ENCODE measurements at regions not wholly inside any gene's neighbourhood (a gene's known extent, or its start where the extent isn't known, plus 50 kb on each side); places are given as distances from the start of the nearest gene placed in this dataset.
"Not testable (repeated sequence)": the region's sequence is repeated elsewhere in the genome, so short reads cannot be mapped to it uniquely, and the experiment has no call there.

- Histone ChIP-seq H3K27ac (ENCODE audit: low read depth, low read length) (no peak overlapping the region), H3K4me1 (ENCODE audit: control insufficient read depth in 3 of 3, insufficient read depth in 3 of 3, low read length in 3 of 3) (peaks cover 0 to 6% (median 3%) of the 10 kb centered on the region in 3 donors), H3K9ac (ENCODE audit: low read depth in 1 of 3, low read length in 3 of 3) (no peak overlapping the region), H3K27me3 (ENCODE audit: control insufficient read depth in 3 of 3, insufficient read depth in 3 of 3, low read length in 3 of 3) (peaks cover 0 to 2% (median 0%) of the 10 kb centered on the region in 3 donors), H3K4me3 (ENCODE audit: low read length in 3 of 3) (no peak overlapping the region), H3K36me3 (ENCODE audit: control insufficient read depth in 3 of 3, insufficient read depth in 3 of 3, low read length in 3 of 3) (no peaks in the 10 kb centered on the region), H3K9me3 (ENCODE audit: control insufficient read depth in 3 of 3, low read length in 3 of 3) (no peaks in the 10 kb centered on the region)
Observed at GRCh38 chr2:8500124-8501054, 181.5 kb upstream of the ID2 start.

DNA sequence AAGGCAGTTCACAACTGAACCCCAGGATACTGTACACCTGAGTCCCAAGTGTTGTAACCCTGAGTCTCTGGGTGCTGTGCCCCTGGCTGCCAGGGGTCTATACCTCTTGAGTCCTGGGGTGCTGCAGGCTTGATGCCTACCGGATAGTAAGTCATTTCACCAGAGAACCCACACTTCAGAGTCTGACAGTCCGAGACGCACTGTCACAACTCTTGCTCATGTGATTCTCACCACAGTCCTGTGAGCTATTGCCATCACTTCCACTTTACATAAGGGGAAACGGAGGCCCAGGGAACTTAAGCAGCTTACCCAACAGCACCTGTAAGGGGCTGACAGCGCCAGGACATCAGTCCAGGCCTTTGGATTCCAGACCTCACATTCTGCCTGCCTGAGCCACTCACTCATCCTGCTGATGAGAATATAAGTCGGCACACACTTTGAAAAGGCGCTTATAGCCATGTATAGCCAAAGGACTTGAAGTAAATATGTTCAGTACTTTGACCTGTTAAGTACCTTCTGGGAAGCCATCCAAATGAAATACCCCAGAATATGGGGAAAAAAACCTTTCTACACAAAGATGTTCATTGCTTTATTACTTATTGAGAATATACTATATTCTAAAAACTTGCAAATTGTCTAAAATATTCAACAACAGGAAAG, 180.7 kb upstream of the ID2 start:
- Histone ChIP-seq H3K27ac (ENCODE audit: low read depth, low read length) (no peak overlapping the region), H3K36me3 (ENCODE audit: control insufficient read depth in 3 of 3, insufficient read depth in 3 of 3, low read length in 3 of 3) (no peaks in the 10 kb centered on the region), H3K9ac (ENCODE audit: low read depth in 1 of 3, low read length in 3 of 3) (no peak overlapping the region), H3K27me3 (ENCODE audit: control insufficient read depth in 3 of 3, insufficient read depth in 3 of 3, low read length in 3 of 3) (no peaks in the 10 kb centered on the region), H3K4me3 (ENCODE audit: low read length in 3 of 3) (no peak overlapping the region), H3K9me3 (ENCODE audit: control insufficient read depth in 3 of 3, low read length in 3 of 3) (no peaks in the 10 kb centered on the region), H3K4me1 (ENCODE audit: control insufficient read depth in 3 of 3, insufficient read depth in 3 of 3, low read length in 3 of 3) (peaks cover 0 to 3% (median 0%) of the 10 kb centered on the region in 3 donors)

DNA sequence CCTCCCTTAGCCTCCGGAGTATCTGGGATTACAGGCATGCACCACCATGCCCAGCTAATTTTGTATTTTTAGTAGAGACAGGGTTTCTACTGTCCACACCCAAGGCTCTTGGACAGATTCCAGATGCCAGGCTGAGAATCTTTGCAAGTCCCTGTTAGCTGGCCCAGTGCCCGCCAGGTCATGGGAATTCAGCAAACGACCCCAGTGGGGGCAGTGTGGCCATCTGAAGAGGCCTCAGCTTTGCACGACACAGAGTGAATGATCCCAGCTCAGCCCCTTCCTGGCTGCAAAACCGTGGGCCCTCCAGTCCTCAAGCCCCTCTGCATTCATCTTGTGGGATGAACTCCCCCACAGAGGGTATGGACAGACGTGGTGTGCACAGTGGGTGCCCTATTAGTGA, 179.5 kb upstream of the ID2 start:
- Histone ChIP-seq H3K27me3 (ENCODE audit: control insufficient read depth in 3 of 3, insufficient read depth in 3 of 3, low read length in 3 of 3) (no peaks in the 10 kb centered on the region), H3K4me1 (ENCODE audit: control insufficient read depth in 3 of 3, insufficient read depth in 3 of 3, low read length in 3 of 3) (peaks cover 0 to 3% (median 0%) of the 10 kb centered on the region in 3 donors), H3K9me3 (ENCODE audit: control insufficient read depth in 3 of 3, low read length in 3 of 3) (no peaks in the 10 kb centered on the region), H3K4me3 (ENCODE audit: low read length in 3 of 3) (no peak overlapping the region), H3K27ac (ENCODE audit: low read depth, low read length) (no peak overlapping the region), H3K36me3 (ENCODE audit: control insufficient read depth in 3 of 3, insufficient read depth in 3 of 3, low read length in 3 of 3) (no peaks in the 10 kb centered on the region), H3K9ac (ENCODE audit: low read depth in 1 of 3, low read length in 3 of 3) (no peak overlapping the region)

GRCh38 chr2:8505311-8505920, 176.4 kb upstream of the ID2 start:
- Histone ChIP-seq H3K9ac (ENCODE audit: low read depth in 1 of 3, low read length in 3 of 3) (no peak overlapping the region), H3K36me3 (ENCODE audit: control insufficient read depth in 3 of 3, insufficient read depth in 3 of 3, low read length in 3 of 3) (no peaks in the 10 kb centered on the region), H3K9me3 (ENCODE audit: control insufficient read depth in 3 of 3, low read length in 3 of 3) (no peaks in the 10 kb centered on the region), H3K27ac (ENCODE audit: low read depth, low read length) (no peak overlapping the region), H3K4me1 (ENCODE audit: control insufficient read depth in 3 of 3, insufficient read depth in 3 of 3, low read length in 3 of 3) (no peaks in the 10 kb centered on the region), H3K4me3 (ENCODE audit: low read length in 3 of 3) (no peak overlapping the region), H3K27me3 (ENCODE audit: control insufficient read depth in 3 of 3, insufficient read depth in 3 of 3, low read length in 3 of 3) (no peaks in the 10 kb centered on the region)

DNA sequence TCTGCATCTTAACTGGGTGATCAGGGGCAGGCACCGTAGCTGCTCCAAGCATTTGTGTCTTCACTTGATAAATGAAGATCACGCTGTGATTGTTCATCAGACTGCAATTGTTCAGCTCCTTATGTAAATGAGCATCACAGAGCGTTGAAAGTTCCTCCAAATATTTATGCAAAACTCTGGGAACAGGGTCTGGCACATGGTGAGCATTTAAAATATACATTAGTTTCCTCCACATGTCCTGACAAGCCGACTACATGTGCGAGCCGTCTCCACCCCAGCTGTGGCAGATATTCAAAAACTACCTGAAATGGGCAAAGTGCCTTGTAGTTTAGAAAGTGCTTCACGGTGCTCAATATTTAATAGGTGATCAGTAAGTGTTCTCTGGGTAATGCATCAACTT, 175.1 kb upstream of the ID2 start:
- Histone ChIP-seq H3K4me3 (ENCODE audit: low read length in 3 of 3) (no peak overlapping the region), H3K36me3 (ENCODE audit: control insufficient read depth in 3 of 3, insufficient read depth in 3 of 3, low read length in 3 of 3) (no peaks in the 10 kb centered on the region), H3K27me3 (ENCODE audit: control insufficient read depth in 3 of 3, insufficient read depth in 3 of 3, low read length in 3 of 3) (no peaks in the 10 kb centered on the region), H3K9me3 (ENCODE audit: control insufficient read depth in 3 of 3, low read length in 3 of 3) (no peaks in the 10 kb centered on the region), H3K27ac (ENCODE audit: low read depth, low read length) (no peak overlapping the region), H3K4me1 (ENCODE audit: control insufficient read depth in 3 of 3, insufficient read depth in 3 of 3, low read length in 3 of 3) (no peaks in the 10 kb centered on the region), H3K9ac (ENCODE audit: low read depth in 1 of 3, low read length in 3 of 3) (no peak overlapping the region)

- no peak overlapping the region for H3K27ac ChIP-seq (ENCODE audit: low read depth, low read length)
- H3K4me1 ChIP-seq (ENCODE audit: control insufficient read depth in 3 of 3, insufficient read depth in 3 of 3, low read length in 3 of 3): no peaks in the 10 kb centered on the region
- no peaks in the 10 kb centered on the region for H3K9me3 ChIP-seq (ENCODE audit: control insufficient read depth in 3 of 3, low read length in 3 of 3)
- H3K27me3 ChIP-seq (ENCODE audit: control insufficient read depth in 3 of 3, insufficient read depth in 3 of 3, low read length in 3 of 3): no peaks in the 10 kb centered on the region
- H3K4me3 ChIP-seq (ENCODE audit: low read length in 3 of 3): no peak overlapping the region
- H3K9ac ChIP-seq (ENCODE audit: low read depth in 1 of 3, low read length in 3 of 3): no peak overlapping the region
- no peaks in the 10 kb centered on the region for H3K36me3 ChIP-seq (ENCODE audit: control insufficient read depth in 3 of 3, insufficient read depth in 3 of 3, low read length in 3 of 3)
Observed at GRCh38 chr2:8508766-8509165, 173.1 kb upstream of the ID2 start.

DNA sequence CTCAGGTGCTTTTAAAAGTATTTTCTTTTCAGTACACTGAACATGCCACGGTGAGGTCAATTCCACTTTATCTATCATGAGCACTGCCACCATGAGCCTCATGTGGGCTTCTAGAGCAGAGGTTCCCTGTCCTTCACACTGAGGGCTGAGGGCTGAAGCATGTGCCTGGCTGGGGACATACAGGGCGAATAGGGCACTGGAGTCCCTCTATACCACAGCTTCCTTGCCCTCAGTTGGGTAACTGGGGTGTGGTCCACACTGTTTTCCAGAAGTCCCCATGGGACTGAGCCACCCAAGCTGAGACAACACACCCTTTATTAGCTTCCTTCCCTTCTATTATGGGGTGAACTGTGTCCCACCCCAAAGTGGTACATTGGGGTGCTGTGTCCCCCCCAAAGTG, 172.2 kb upstream of the ID2 start:
- peaks cover 0 to 4% (median 3%) of the 10 kb centered on the region in 3 donors for H3K9me3 ChIP-seq (ENCODE audit: control insufficient read depth in 3 of 3, low read length in 3 of 3)
- no peaks in the 10 kb centered on the region for H3K27me3 ChIP-seq (ENCODE audit: control insufficient read depth in 3 of 3, insufficient read depth in 3 of 3, low read length in 3 of 3)
- no peak overlapping the region for H3K4me3 ChIP-seq (ENCODE audit: low read length in 3 of 3)
- H3K27ac ChIP-seq (ENCODE audit: low read depth, low read length): no peak overlapping the region
- no peak overlapping the region for H3K9ac ChIP-seq (ENCODE audit: low read depth in 1 of 3, low read length in 3 of 3)
- no peaks in the 10 kb centered on the region for H3K36me3 ChIP-seq (ENCODE audit: control insufficient read depth in 3 of 3, insufficient read depth in 3 of 3, low read length in 3 of 3)
- H3K4me1 ChIP-seq (ENCODE audit: control insufficient read depth in 3 of 3, insufficient read depth in 3 of 3, low read length in 3 of 3): peaks cover 0 to under 1% (median 0%) of the 10 kb centered on the region in 3 donors

GRCh38 chr2:8510055-8510454, 171.8 kb upstream of the ID2 start:
- H3K9ac ChIP-seq (ENCODE audit: low read depth in 1 of 3, low read length in 3 of 3); H3K4me3 ChIP-seq (ENCODE audit: low read length in 3 of 3); H3K4me1 ChIP-seq (ENCODE audit: control insufficient read depth in 3 of 3, insufficient read depth in 3 of 3, low read length in 3 of 3); H3K36me3 ChIP-seq (ENCODE audit: control insufficient read depth in 3 of 3, insufficient read depth in 3 of 3, low read length in 3 of 3); H3K9me3 ChIP-seq (ENCODE audit: control insufficient read depth in 3 of 3, low read length in 3 of 3); H3K27ac ChIP-seq (ENCODE audit: low read depth, low read length); H3K27me3 ChIP-seq (ENCODE audit: control insufficient read depth in 3 of 3, insufficient read depth in 3 of 3, low read length in 3 of 3): not testable (repeated sequence)

DNA sequence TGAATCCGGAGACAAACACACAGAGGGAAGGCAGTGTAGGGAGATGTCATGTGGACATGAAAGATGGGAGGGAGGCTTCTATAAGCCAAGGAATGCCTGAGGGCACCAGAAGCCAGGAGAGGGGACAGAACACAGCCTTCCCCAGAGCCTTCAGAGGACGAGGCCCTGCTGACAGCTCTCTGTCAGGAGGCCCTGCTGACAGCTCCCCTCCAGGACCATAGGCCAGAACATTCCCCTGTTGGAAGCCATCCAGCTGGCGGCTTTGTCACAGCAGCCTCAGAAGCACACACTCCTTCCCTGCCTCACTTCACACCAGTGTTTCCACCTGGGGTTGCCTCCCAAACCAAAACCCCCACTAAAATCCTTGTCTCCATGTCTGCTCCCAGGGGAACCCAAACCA, 171.3 kb upstream of the ID2 start:
- peaks cover 0 to 4% (median 3%) of the 10 kb centered on the region in 3 donors for H3K9me3 ChIP-seq (ENCODE audit: control insufficient read depth in 3 of 3, low read length in 3 of 3)

More for the DNA sequence above, 171.3 kb upstream of the ID2 start:
- Histone ChIP-seq H3K4me3 (ENCODE audit: low read length in 3 of 3) (no peak overlapping the region), H3K27ac (ENCODE audit: low read depth, low read length) (no peak overlapping the region), H3K4me1 (ENCODE audit: control insufficient read depth in 3 of 3, insufficient read depth in 3 of 3, low read length in 3 of 3) (peaks cover 0 to 2% (median 0%) of the 10 kb centered on the region in 3 donors), H3K36me3 (ENCODE audit: control insufficient read depth in 3 of 3, insufficient read depth in 3 of 3, low read length in 3 of 3) (no peaks in the 10 kb centered on the region), H3K27me3 (ENCODE audit: control insufficient read depth in 3 of 3, insufficient read depth in 3 of 3, low read length in 3 of 3) (no peaks in the 10 kb centered on the region), H3K9ac (ENCODE audit: low read depth in 1 of 3, low read length in 3 of 3) (no peak overlapping the region)
